Neutrophil (primary cell): ENCODE measurements at regions not wholly inside any gene's neighbourhood (a gene's known extent, or its start where the extent isn't known, plus 50 kb on each side); places are given as distances from the start of the nearest gene placed in this dataset.

Experiments
- H3K27ac ChIP-seq: fragments of 200-600 bp; sonication (generic); 2 replicates; pipeline ENCODE4 v1.5.1; 2016; ENCODE audit warnings: mild to moderate bottlenecking, moderate library complexity
- H3K27me3 ChIP-seq: fragments of 200-600 bp; sonication (generic); 2 replicates; pipeline ENCODE4 v1.6.0; 2016; ENCODE audit warnings: mild to moderate bottlenecking
- H3K36me3 ChIP-seq: fragments of 200-600 bp; sonication (generic); 2 replicates; pipeline ENCODE4 v1.5.1; 2017
- H3K4me1 ChIP-seq, 2 experiments: fragments of 200-600 bp in 1 of 2; sonication (generic) in 1 of 2; 1 replicate in 1 of 2; 2 replicates in 1 of 2; pipeline versions ENCODE4 v1.5.1 to v1.6.1; 2013 to 2016; ENCODE audit warnings: low read depth in 1 of 2, low read length in 1 of 2, mild to moderate bottlenecking in 1 of 2, moderate library complexity in 1 of 2; ENCODE audit not compliant: control insufficient read depth in 1 of 2, insufficient read depth in 1 of 2
- H3K4me3 ChIP-seq, 2 experiments: fragments of 200-600 bp in 1 of 2; sonication (generic) in 1 of 2; 1 replicate in 1 of 2; 2 replicates in 1 of 2; pipeline ENCODE4 v1.5.1; 2013 to 2016; ENCODE audit warnings: low read depth in 1 of 2, low read length in 1 of 2, mild to moderate bottlenecking in 1 of 2, moderate library complexity in 1 of 2
- H3K9me3 ChIP-seq: fragments of 200-600 bp; sonication (generic); 2 replicates; pipeline ENCODE4 v1.5.1; 2016
- TF ChIP-seq, protein P1 (sequence below): fragments of 200-600 bp; sonication (generic); IDR thresholded peaks from 2 replicates; pipeline ENCODE4 v1.5.1; 2016; ENCODE audit warnings: antibody characterized with exemption

DNA sequence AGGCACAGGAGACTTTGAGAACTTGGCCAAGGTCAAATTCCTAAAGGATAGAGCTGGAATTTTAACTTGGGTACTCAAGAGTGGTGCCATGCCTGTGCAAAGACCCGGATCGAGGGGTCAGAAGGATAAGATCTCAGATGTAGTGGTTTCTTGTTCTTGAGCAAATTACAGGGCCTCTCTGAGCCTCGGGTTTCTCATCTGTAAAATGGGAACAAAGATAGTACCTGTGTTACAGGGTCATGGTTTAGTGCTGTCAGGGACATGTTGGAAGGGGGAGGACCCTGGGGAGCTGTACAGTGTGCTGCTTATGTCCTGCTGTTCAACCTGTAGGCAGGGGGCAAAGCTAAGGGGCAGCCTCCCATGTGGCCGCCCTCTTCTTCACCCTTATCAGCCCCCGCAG lies 173.5 kb upstream of the HAAO start:
- peaks cover 37 to 47% of the 10 kb centered on the region in 2 experiments for H3K4me1 ChIP-seq

DNA sequence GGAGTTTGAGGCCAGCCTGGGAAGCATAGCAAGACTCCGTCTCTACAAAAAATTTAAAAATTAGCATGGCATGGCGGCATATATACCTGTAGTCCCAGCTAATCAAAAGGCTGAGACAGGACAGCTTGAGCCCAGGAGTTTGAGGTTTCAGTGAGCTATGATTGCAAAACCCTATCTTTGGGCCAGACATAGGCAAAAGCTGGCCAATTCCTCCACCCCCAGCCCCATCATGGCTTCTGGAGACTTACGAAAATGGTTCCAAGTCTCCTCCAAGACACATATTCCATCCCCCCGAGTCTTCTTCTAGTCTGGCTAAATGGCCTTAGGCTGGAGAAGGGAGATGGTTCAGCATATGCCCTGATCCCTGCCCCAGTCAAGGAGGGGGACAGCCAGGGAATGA lies 172.8 kb upstream of the HAAO start:
- TF ChIP-seq, protein P1, sequence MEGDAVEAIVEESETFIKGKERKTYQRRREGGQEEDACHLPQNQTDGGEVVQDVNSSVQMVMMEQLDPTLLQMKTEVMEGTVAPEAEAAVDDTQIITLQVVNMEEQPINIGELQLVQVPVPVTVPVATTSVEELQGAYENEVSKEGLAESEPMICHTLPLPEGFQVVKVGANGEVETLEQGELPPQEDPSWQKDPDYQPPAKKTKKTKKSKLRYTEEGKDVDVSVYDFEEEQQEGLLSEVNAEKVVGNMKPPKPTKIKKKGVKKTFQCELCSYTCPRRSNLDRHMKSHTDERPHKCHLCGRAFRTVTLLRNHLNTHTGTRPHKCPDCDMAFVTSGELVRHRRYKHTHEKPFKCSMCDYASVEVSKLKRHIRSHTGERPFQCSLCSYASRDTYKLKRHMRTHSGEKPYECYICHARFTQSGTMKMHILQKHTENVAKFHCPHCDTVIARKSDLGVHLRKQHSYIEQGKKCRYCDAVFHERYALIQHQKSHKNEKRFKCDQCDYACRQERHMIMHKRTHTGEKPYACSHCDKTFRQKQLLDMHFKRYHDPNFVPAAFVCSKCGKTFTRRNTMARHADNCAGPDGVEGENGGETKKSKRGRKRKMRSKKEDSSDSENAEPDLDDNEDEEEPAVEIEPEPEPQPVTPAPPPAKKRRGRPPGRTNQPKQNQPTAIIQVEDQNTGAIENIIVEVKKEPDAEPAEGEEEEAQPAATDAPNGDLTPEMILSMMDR = no peak
- Histone ChIP-seq H3K27ac (no peak overlapping the region), H3K27me3 (peaks cover 19% of the 10 kb centered on the region), H3K4me3 (no peak overlapping the region), H3K4me1 (peaks cover 37 to 47% of the 10 kb centered on the region in 2 experiments), H3K9me3 (no peaks in the 10 kb centered on the region), H3K36me3 (no peaks in the 10 kb centered on the region)

More for the DNA sequence above, 173.5 kb upstream of the HAAO start:
- no peaks in the 10 kb centered on the region for H3K9me3 ChIP-seq
- TF ChIP-seq, protein P1 = no peak
- peaks cover 19% of the 10 kb centered on the region for H3K27me3 ChIP-seq
- H3K4me3 ChIP-seq = no peak overlapping the region
- no peak overlapping the region for H3K27ac ChIP-seq
- H3K36me3 ChIP-seq = no peaks in the 10 kb centered on the region

DNA sequence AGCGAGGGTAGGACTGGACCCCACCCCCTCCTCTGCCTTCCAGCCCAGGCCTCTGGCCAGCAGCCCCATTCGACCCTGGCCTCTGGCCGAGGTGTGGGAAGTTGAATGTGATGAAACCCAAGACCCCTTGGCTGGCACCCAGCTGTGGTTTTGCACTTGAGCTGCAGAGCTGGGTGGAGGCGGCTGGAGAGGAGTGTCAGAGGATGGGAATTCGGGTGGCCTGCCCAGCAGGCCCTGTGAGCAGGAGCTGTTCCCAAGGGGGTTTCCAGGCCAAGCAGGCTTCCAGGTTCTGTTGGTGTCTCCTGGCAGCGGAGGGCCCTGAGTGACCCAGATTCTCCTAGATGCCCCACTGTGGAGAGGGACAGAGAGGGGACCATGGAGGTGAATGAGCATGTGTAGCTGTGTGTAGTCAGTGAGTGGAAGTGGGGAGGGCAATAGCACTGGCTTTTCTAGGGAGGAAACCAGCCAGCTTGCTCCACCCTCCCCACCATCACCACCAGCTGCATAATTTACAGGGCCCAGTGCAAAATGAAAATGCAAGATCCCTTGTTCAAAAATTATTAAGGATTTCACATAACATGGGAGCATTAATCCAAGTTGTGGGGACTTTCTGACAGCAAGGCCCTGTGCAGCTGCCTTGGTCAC lies 172.2 kb upstream of the HAAO start:
- peaks cover 37 to 47% of the 10 kb centered on the region in 2 experiments for H3K4me1 ChIP-seq

DNA sequence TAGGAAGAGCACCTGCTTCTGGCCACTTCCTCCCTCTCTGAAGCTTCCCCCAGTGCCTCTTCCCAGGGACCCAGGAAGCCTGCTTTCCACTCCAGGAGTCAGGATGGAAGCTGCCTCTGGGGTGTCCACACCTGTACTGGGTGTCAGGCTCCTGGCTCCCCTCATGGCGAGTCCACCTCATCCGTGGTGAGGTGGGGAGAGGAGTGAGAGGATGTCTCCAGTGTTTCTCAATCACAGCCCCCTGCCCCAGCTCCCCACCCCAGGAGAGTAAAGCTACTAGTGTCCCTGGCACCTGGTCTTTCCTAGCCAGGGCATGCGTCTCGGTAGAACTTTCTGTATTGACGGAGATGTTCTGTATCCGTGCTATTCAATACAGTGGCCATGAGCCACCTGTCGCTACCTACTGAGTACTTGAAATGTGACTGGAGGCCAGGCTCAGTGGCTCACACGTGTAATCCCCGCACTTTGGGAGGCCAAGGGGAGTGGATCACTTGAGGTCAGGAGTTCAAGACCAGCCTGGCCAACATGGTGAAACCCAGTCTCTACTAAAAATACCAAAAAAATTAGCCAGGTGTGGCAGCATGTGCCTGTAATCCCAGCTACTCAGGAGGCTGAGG lies 171.2 kb upstream of the HAAO start:
- TF ChIP-seq, protein P1 = no peak
- Histone ChIP-seq H3K36me3 (no peaks in the 10 kb centered on the region), H3K4me3 (no peak overlapping the region), H3K27ac (no peak overlapping the region), H3K27me3 (peaks cover 19% of the 10 kb centered on the region), H3K9me3 (no peaks in the 10 kb centered on the region), H3K4me1 (peaks cover 37 to 44% of the 10 kb centered on the region in 2 experiments)

More for the DNA sequence above, 172.2 kb upstream of the HAAO start:
- Histone ChIP-seq H3K36me3 (no peaks in the 10 kb centered on the region), H3K4me3 (no peak overlapping the region), H3K27me3 (peaks cover 19% of the 10 kb centered on the region), H3K27ac (no peak overlapping the region), H3K9me3 (no peaks in the 10 kb centered on the region)
- TF ChIP-seq, protein P1 = no peak

DNA sequence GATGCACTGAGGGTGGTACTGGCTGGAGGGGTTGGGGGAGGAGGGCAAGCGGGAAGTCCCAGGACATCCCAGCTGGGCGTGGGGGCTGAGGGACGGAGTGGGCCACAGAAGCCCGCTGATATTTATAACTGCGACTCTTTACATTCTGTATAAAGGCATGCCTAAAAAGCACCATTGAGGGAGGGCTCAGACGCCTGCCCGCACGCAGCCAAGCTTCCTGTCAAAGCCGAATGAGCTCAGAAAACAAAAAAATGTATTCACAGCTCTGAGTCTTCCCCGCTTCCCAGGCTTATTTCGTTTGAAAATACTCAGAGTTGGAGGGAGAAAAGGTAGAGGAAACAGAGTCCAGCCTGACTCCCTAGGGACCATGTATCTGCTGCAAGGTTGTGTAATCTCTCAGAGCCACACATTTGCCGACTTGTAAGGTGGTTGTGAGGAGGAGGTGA lies 170.1 kb upstream of the HAAO start:
- Histone ChIP-seq H3K27ac (no peak overlapping the region), H3K27me3 (peaks cover 19% of the 10 kb centered on the region), H3K9me3 (no peaks in the 10 kb centered on the region), H3K36me3 (no peaks in the 10 kb centered on the region), H3K4me1 (peaks cover 32 to 41% of the 10 kb centered on the region in 2 experiments), H3K4me3 (no peak overlapping the region)
- TF ChIP-seq, protein P1 = no peak
